ENCODE measurements at regions not wholly inside any gene's neighbourhood (a gene's known extent, or its start where the extent isn't known, plus 50 kb on each side); places are given as distances from the start of the nearest gene placed in this dataset.

- TF ChIP-seq ZBTB4 (CRISPR knock-in tag; IDR thresholded peaks at IDR 0.05) = no peak
- TF ChIP-seq, protein P1, sequence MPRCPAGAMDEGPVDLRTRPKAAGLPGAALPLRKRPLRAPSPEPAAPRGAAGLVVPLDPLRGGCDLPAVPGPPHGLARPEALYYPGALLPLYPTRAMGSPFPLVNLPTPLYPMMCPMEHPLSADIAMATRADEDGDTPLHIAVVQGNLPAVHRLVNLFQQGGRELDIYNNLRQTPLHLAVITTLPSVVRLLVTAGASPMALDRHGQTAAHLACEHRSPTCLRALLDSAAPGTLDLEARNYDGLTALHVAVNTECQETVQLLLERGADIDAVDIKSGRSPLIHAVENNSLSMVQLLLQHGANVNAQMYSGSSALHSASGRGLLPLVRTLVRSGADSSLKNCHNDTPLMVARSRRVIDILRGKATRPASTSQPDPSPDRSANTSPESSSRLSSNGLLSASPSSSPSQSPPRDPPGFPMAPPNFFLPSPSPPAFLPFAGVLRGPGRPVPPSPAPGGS (IDR thresholded peaks at IDR 0.05; ENCODE audit: borderline replicate concordance, insufficient read depth, low read depth, low read length, poor library complexity, severe bottlenecking) = no peak
- no peak for TF ChIP-seq ZBED1 (IDR thresholded peaks at IDR 0.05; ENCODE audit: borderline replicate concordance)
- TF ChIP-seq, protein P2, sequence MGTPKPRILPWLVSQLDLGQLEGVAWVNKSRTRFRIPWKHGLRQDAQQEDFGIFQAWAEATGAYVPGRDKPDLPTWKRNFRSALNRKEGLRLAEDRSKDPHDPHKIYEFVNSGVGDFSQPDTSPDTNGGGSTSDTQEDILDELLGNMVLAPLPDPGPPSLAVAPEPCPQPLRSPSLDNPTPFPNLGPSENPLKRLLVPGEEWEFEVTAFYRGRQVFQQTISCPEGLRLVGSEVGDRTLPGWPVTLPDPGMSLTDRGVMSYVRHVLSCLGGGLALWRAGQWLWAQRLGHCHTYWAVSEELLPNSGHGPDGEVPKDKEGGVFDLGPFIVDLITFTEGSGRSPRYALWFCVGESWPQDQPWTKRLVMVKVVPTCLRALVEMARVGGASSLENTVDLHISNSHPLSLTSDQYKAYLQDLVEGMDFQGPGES (IDR thresholded peaks at IDR 0.05) = no peak
- TF ChIP-seq, protein P3, sequence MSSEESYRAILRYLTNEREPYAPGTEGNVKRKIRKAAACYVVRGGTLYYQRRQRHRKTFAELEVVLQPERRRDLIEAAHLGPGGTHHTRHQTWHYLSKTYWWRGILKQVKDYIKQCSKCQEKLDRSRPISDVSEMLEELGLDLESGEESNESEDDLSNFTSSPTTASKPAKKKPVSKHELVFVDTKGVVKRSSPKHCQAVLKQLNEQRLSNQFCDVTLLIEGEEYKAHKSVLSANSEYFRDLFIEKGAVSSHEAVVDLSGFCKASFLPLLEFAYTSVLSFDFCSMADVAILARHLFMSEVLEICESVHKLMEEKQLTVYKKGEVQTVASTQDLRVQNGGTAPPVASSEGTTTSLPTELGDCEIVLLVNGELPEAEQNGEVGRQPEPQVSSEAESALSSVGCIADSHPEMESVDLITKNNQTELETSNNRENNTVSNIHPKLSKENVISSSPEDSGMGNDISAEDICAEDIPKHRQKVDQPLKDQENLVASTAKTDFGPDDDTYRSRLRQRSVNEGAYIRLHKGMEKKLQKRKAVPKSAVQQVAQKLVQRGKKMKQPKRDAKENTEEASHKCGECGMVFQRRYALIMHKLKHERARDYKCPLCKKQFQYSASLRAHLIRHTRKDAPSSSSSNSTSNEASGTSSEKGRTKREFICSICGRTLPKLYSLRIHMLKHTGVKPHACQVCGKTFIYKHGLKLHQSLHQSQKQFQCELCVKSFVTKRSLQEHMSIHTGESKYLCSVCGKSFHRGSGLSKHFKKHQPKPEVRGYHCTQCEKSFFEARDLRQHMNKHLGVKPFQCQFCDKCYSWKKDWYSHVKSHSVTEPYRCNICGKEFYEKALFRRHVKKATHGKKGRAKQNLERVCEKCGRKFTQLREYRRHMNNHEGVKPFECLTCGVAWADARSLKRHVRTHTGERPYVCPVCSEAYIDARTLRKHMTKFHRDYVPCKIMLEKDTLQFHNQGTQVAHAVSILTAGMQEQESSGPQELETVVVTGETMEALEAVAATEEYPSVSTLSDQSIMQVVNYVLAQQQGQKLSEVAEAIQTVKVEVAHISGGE (CRISPR knock-in tag; IDR thresholded peaks at IDR 0.05) = no peak
- no peak for TF ChIP-seq CHD2 (IDR thresholded peaks at IDR 0.05; ENCODE audit: borderline replicate concordance, low read depth, low read length)
- no peak for TF ChIP-seq SIX5 (IDR thresholded peaks at IDR 0.05; ENCODE audit: low read depth, low read length, severe bottlenecking)
- no peak for TF ChIP-seq CBX3 (IDR thresholded peaks at IDR 0.05; ENCODE audit: borderline replicate concordance, low read depth)
- no peak for TF ChIP-seq CREM (IDR thresholded peaks at IDR 0.05; ENCODE audit: low read depth)
Measured at GRCh38 chr9:18018221-18018620, 439.4 kb downstream of the SH3GL2 start (continued).
